ENCODE measurements at regions not wholly inside any gene's neighbourhood (a gene's known extent, or its start where the extent isn't known, plus 50 kb on each side); places are given as distances from the start of the nearest gene placed in this dataset.

GRCh38 chr20:7775072-7775471, 165.2 kb downstream of the HAO1 start:
- Histone ChIP-seq H3K23ac (ENCODE audit: low read depth, low read length, poor library complexity) (no peak overlapping the region), H2BK5ac (ENCODE audit: low read length) (no peak overlapping the region), H3K4me2 (ENCODE audit: insufficient read depth, low read length, poor library complexity, severe bottlenecking) (no peak overlapping the region), H3K14ac (ENCODE audit: low read length) (no peak overlapping the region), H2AFZ (ENCODE audit: low read length) (no peak overlapping the region), H3K36me3 (replicated peaks in 1 of 2; ENCODE audit: control insufficient read depth in 2 of 2, insufficient read depth in 2 of 2, low read length in 2 of 2) (no peaks in the 10 kb centered on the region), H2AK5ac (ENCODE audit: low read depth, low read length) (no peak overlapping the region), H4K91ac (ENCODE audit: low read depth, low read length, poor library complexity) (no peak overlapping the region), H3K4me1 (ENCODE audit: control insufficient read depth in 2 of 2, insufficient read depth in 1 of 2, low read depth in 1 of 2, low read length in 2 of 2) (no peaks in the 10 kb centered on the region), H2BK15ac (ENCODE audit: low read length) (no peak overlapping the region), H2BK120ac (ENCODE audit: low read depth, low read length) (no peak overlapping the region), H3K9me3 (replicated peaks in 1 of 2; ENCODE audit: control insufficient read depth in 2 of 2, insufficient read depth in 1 of 2, low read depth in 1 of 2, low read length in 2 of 2) (peaks cover 0 to 6% of the 10 kb centered on the region in 2 donors), H3K18ac (ENCODE audit: low read length) (no peak overlapping the region), H3K27me3 (ENCODE audit: control insufficient read depth in 3 of 3, insufficient read depth in 3 of 3, low read depth in 1 of 3, low read length in 3 of 3) (no peaks in the 10 kb centered on the region), H4K8ac (ENCODE audit: low read depth, low read length) (no peak overlapping the region), H3K79me1 (ENCODE audit: low read depth, low read length) (no peaks in the 10 kb centered on the region), H3K4me3 (ENCODE audit: low read length in 2 of 2) (no peak overlapping the region), H3K27ac (replicated peaks; ENCODE audit: low read length) (no peak overlapping the region), H3K9ac (ENCODE audit: low read depth, low read length, poor library complexity) (no peak overlapping the region), H2BK12ac (ENCODE audit: low read length) (no peak overlapping the region), H3K4ac (ENCODE audit: low read length) (no peak overlapping the region)
- no peak for DNase-seq (ENCODE audit: low spot score)
- no CpG with 5 or more reads among the region's 2 CpGs for WGBS, 2 donors (ENCODE audit: extremely low coverage in 2 of 2, insufficient read length in 2 of 2, insufficient replicate concordance in 1 of 2)

- Histone ChIP-seq H2AK5ac (ENCODE audit: low read depth, low read length) (no peak overlapping the region), H2BK12ac (ENCODE audit: low read length) (no peak overlapping the region), H3K4ac (ENCODE audit: low read length) (no peak overlapping the region), H3K4me3 (ENCODE audit: low read length in 2 of 2) (no peak overlapping the region), H3K9ac (ENCODE audit: low read depth, low read length, poor library complexity) (no peak overlapping the region), H3K23ac (ENCODE audit: low read depth, low read length, poor library complexity) (no peak overlapping the region), H3K36me3 (replicated peaks in 1 of 2; ENCODE audit: control insufficient read depth in 2 of 2, insufficient read depth in 2 of 2, low read length in 2 of 2) (no peaks in the 10 kb centered on the region), H3K4me1 (ENCODE audit: control insufficient read depth in 2 of 2, insufficient read depth in 1 of 2, low read depth in 1 of 2, low read length in 2 of 2) (no peaks in the 10 kb centered on the region), H3K9me3 (replicated peaks in 1 of 2; ENCODE audit: control insufficient read depth in 2 of 2, insufficient read depth in 1 of 2, low read depth in 1 of 2, low read length in 2 of 2) (peaks cover 0 to 6% of the 10 kb centered on the region in 2 donors), H2BK120ac (ENCODE audit: low read depth, low read length) (no peak overlapping the region), H4K91ac (ENCODE audit: low read depth, low read length, poor library complexity) (no peak overlapping the region), H4K8ac (ENCODE audit: low read depth, low read length) (no peak overlapping the region), H3K79me1 (ENCODE audit: low read depth, low read length) (no peaks in the 10 kb centered on the region), H3K14ac (ENCODE audit: low read length) (no peak overlapping the region), H3K27ac (replicated peaks; ENCODE audit: low read length) (no peak overlapping the region), H2BK5ac (ENCODE audit: low read length) (no peak overlapping the region), H2BK15ac (ENCODE audit: low read length) (no peak overlapping the region), H2AFZ (ENCODE audit: low read length) (no peak overlapping the region), H3K18ac (ENCODE audit: low read length) (no peak overlapping the region), H3K4me2 (ENCODE audit: insufficient read depth, low read length, poor library complexity, severe bottlenecking) (no peak overlapping the region), H3K27me3 (ENCODE audit: control insufficient read depth in 3 of 3, insufficient read depth in 3 of 3, low read depth in 1 of 3, low read length in 3 of 3) (no peaks in the 10 kb centered on the region)
- WGBS, 2 donors (ENCODE audit: extremely low coverage in 2 of 2, insufficient read length in 2 of 2, insufficient replicate concordance in 1 of 2), result no CpG with 5 or more reads among the region's 2 CpGs
- DNase-seq (ENCODE audit: low spot score), result no peak
Observed at GRCh38 chr20:7776148-7776547, 164.1 kb downstream of the HAO1 start.

- H2BK12ac ChIP-seq (ENCODE audit: low read length), result no peak overlapping the region
- H3K79me1 ChIP-seq (ENCODE audit: low read depth, low read length), result no peaks in the 10 kb centered on the region
- no peak overlapping the region for H2AFZ ChIP-seq (ENCODE audit: low read length)
- no peak overlapping the region for H4K8ac ChIP-seq (ENCODE audit: low read depth, low read length)
- no peak overlapping the region for H3K14ac ChIP-seq (ENCODE audit: low read length)
- no peak overlapping the region for H3K4ac ChIP-seq (ENCODE audit: low read length)
- H3K4me3 ChIP-seq (ENCODE audit: low read length in 2 of 2), result no peak overlapping the region
- no peaks in the 10 kb centered on the region for H3K9me3 ChIP-seq (replicated peaks in 1 of 2; ENCODE audit: control insufficient read depth in 2 of 2, insufficient read depth in 1 of 2, low read depth in 1 of 2, low read length in 2 of 2)
- no peak overlapping the region for H2BK5ac ChIP-seq (ENCODE audit: low read length)
- no peak overlapping the region for H2BK120ac ChIP-seq (ENCODE audit: low read depth, low read length)
- DNase-seq (ENCODE audit: low spot score), result no peak
- H3K18ac ChIP-seq (ENCODE audit: low read length), result no peak overlapping the region
- WGBS, 2 donors (ENCODE audit: extremely low coverage in 2 of 2, insufficient read length in 2 of 2, insufficient replicate concordance in 1 of 2), result no CpG with 5 or more reads among the region's 2 CpGs
- no peaks in the 10 kb centered on the region for H3K27me3 ChIP-seq (ENCODE audit: control insufficient read depth in 3 of 3, insufficient read depth in 3 of 3, low read depth in 1 of 3, low read length in 3 of 3)
- no peak overlapping the region for H3K9ac ChIP-seq (ENCODE audit: low read depth, low read length, poor library complexity)
- no peak overlapping the region for H3K4me2 ChIP-seq (ENCODE audit: insufficient read depth, low read length, poor library complexity, severe bottlenecking)
- no peaks in the 10 kb centered on the region for H3K4me1 ChIP-seq (ENCODE audit: control insufficient read depth in 2 of 2, insufficient read depth in 1 of 2, low read depth in 1 of 2, low read length in 2 of 2)
- no peaks in the 10 kb centered on the region for H3K36me3 ChIP-seq (replicated peaks in 1 of 2; ENCODE audit: control insufficient read depth in 2 of 2, insufficient read depth in 2 of 2, low read length in 2 of 2)
- no peak overlapping the region for H4K91ac ChIP-seq (ENCODE audit: low read depth, low read length, poor library complexity)
- no peak overlapping the region for H3K23ac ChIP-seq (ENCODE audit: low read depth, low read length, poor library complexity)
- H2BK15ac ChIP-seq (ENCODE audit: low read length), result no peak overlapping the region
- H3K27ac ChIP-seq (replicated peaks; ENCODE audit: low read length), result no peak overlapping the region
- no peak overlapping the region for H2AK5ac ChIP-seq (ENCODE audit: low read depth, low read length)
Observed at GRCh38 chr20:7790189-7790588, 150.1 kb downstream of the HAO1 start.

- H3K9me3 ChIP-seq (replicated peaks in 1 of 2; ENCODE audit: control insufficient read depth in 2 of 2, insufficient read depth in 1 of 2, low read depth in 1 of 2, low read length in 2 of 2), result no peaks in the 10 kb centered on the region
- no peak overlapping the region for H2BK12ac ChIP-seq (ENCODE audit: low read length)
- no peak overlapping the region for H3K18ac ChIP-seq (ENCODE audit: low read length)
- H3K36me3 ChIP-seq (replicated peaks in 1 of 2; ENCODE audit: control insufficient read depth in 2 of 2, insufficient read depth in 2 of 2, low read length in 2 of 2), result no peaks in the 10 kb centered on the region
- H2BK5ac ChIP-seq (ENCODE audit: low read length), result no peak overlapping the region
- no peaks in the 10 kb centered on the region for H3K4me1 ChIP-seq (ENCODE audit: control insufficient read depth in 2 of 2, insufficient read depth in 1 of 2, low read depth in 1 of 2, low read length in 2 of 2)
- no peak overlapping the region for H3K9ac ChIP-seq (ENCODE audit: low read depth, low read length, poor library complexity)
- no peak overlapping the region for H4K8ac ChIP-seq (ENCODE audit: low read depth, low read length)
- no CpG with 5 or more reads among the region's 4 CpGs for WGBS, 2 donors (ENCODE audit: extremely low coverage in 2 of 2, insufficient read length in 2 of 2, insufficient replicate concordance in 1 of 2)
- H3K4me2 ChIP-seq (ENCODE audit: insufficient read depth, low read length, poor library complexity, severe bottlenecking), result no peak overlapping the region
- H4K91ac ChIP-seq (ENCODE audit: low read depth, low read length, poor library complexity), result no peak overlapping the region
- no peak for DNase-seq (ENCODE audit: low spot score)
- H2AK5ac ChIP-seq (ENCODE audit: low read depth, low read length), result no peak overlapping the region
- no peak overlapping the region for H3K4ac ChIP-seq (ENCODE audit: low read length)
- H2BK15ac ChIP-seq (ENCODE audit: low read length), result no peak overlapping the region
- no peaks in the 10 kb centered on the region for H3K79me1 ChIP-seq (ENCODE audit: low read depth, low read length)
- no peak overlapping the region for H3K23ac ChIP-seq (ENCODE audit: low read depth, low read length, poor library complexity)
- no peak overlapping the region for H2AFZ ChIP-seq (ENCODE audit: low read length)
- no peak overlapping the region for H3K4me3 ChIP-seq (ENCODE audit: low read length in 2 of 2)
- H2BK120ac ChIP-seq (ENCODE audit: low read depth, low read length), result no peak overlapping the region
- H3K14ac ChIP-seq (ENCODE audit: low read length), result no peak overlapping the region
- H3K27ac ChIP-seq (replicated peaks; ENCODE audit: low read length), result no peak overlapping the region
- no peaks in the 10 kb centered on the region for H3K27me3 ChIP-seq (ENCODE audit: control insufficient read depth in 3 of 3, insufficient read depth in 3 of 3, low read depth in 1 of 3, low read length in 3 of 3)
Observed at GRCh38 chr20:7792150-7792869, 147.9 kb downstream of the HAO1 start.

All from neuronal stem cell (in vitro differentiated cells).